Cardiac fibroblast (primary cell): ENCODE measurements at regions not wholly inside any gene's neighbourhood (a gene's known extent, or its start where the extent isn't known, plus 50 kb on each side); places are given as distances from the start of the nearest gene placed in this dataset.

ENCODE experiments used
- DNase-seq, 2 donors: peaks; one replicate each; pipeline versions ENCODE4 v3.0.0 to v3.0.0-alpha.2; 2010; ENCODE audit warnings: low read depth in 2 of 2
- H3K4me3 ChIP-seq, 2 donors: replicated peaks in 1 of 2; 1 replicate in 1 of 2; 2 replicates in 1 of 2; pipeline ENCODE4 v1.5.1; 2011; ENCODE audit warnings: low read depth in 2 of 2, low read length in 2 of 2, mild to moderate bottlenecking in 2 of 2, moderate library complexity in 1 of 2
- CTCF ChIP-seq: IDR thresholded peaks from one replicate; pipeline ENCODE4 v1.5.1; 2011; ENCODE audit warnings: low read depth, mild to moderate bottlenecking, low read length, inconsistent platforms

GRCh38 chr2:192278701-192279100, 84.0 kb upstream of the TMEFF2 start:
- no peak overlapping the region for H3K4me3 ChIP-seq
- TF ChIP-seq CTCF, result no peak
- no peak for DNase-seq

GRCh38 chr2:192277494-192278109, 82.9 kb upstream of the TMEFF2 start:
- DNase-seq, result no peak
- no peak overlapping the region for H3K4me3 ChIP-seq
- no peak for TF ChIP-seq CTCF

GRCh38 chr2:192275632-192276031, 80.9 kb upstream of the TMEFF2 start:
- DNase-seq, result no peak
- no peak overlapping the region for H3K4me3 ChIP-seq
- no peak for TF ChIP-seq CTCF

GRCh38 chr2:192267484-192267883, 72.8 kb upstream of the TMEFF2 start:
- no peak overlapping the region for H3K4me3 ChIP-seq
- TF ChIP-seq CTCF, result no peak
- peak; percentile 78 to 89 for DNase-seq

GRCh38 chr2:192265751-192266150, 71.0 kb upstream of the TMEFF2 start:
- DNase-seq, result peak; percentile 40 to 52
- TF ChIP-seq CTCF, result no peak
- H3K4me3 ChIP-seq, result no peak overlapping the region

- no peak for DNase-seq
- no peak for TF ChIP-seq CTCF
- H3K4me3 ChIP-seq, result no peak overlapping the region
Measured at GRCh38 chr2:192254444-192254843, 59.7 kb upstream of the TMEFF2 start.

GRCh38 chr2:192253692-192254091, 59.0 kb upstream of the TMEFF2 start:
- H3K4me3 ChIP-seq, result no peak overlapping the region
- TF ChIP-seq CTCF, result no peak
- DNase-seq, result no peak
